PFSK-1 (cell line): ENCODE measurements at regions not wholly inside any gene's neighbourhood (a gene's known extent, or its start where the extent isn't known, plus 50 kb on each side); places are given as distances from the start of the nearest gene placed in this dataset.

Experiments used
- FOXP2 ChIP-seq: optimal IDR thresholded peaks from 2 replicates; pipeline ENCODE3; 2011; ENCODE audit warnings: borderline replicate concordance, control low read depth, inconsistent platforms; ENCODE audit not compliant: insufficient read depth; ENCODE audit errors: extremely low read length, extremely low read depth
- POLR2AphosphoS5 ChIP-seq: IDR thresholded peaks from 2 replicates; pipeline ENCODE4 v1.6.1; 2012; ENCODE audit warnings: low read depth, mild to moderate bottlenecking, control low read depth, low read length, moderate library complexity
- SIN3A ChIP-seq: IDR thresholded peaks from 2 replicates; pipeline ENCODE4 v1.6.1; 2012; ENCODE audit warnings: mild to moderate bottlenecking, low read length, moderate library complexity, borderline replicate concordance; ENCODE audit not compliant: insufficient read depth
- TAF1 ChIP-seq: IDR thresholded peaks from 2 replicates; pipeline ENCODE4 v1.6.1; 2012; ENCODE audit warnings: low read length, control low read depth, borderline replicate concordance; ENCODE audit not compliant: insufficient read depth
- TF ChIP-seq, protein P1 (sequence below), 2 experiments: IDR thresholded peaks; 2 replicates each; pipeline versions ENCODE4 v1.6.1 to v1.8.0; 2011 to 2012; ENCODE audit warnings: low read depth in 2 of 2, low read length in 2 of 2, control low read depth in 1 of 2, inconsistent platforms in 1 of 2, mild to moderate bottlenecking in 1 of 2, moderate library complexity in 1 of 2; ENCODE audit not compliant: insufficient read depth in 1 of 2

DNA sequence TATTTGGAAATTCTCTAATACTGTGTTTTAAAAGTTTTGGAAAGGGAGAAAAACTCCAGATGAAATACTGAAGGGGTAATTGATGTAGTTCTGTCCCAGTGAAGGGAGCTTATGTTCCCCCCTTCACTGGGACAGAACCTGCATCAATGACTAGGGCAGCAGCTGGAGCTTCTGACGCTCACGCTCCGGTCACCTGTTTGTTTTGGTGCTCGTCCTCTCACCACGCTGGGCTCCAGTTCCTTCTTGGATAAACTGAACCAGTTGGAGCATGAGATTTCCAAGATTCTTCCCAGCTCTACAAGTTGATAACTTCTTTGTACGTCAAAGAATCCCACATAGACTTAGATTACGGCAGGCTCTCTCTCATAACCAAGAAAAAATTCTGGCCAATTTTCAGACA is 51.4 kb upstream of the HNRNPU start:
- TF ChIP-seq SIN3A (no peak), TAF1 (no peak), POLR2AphosphoS5 (no peak), FOXP2 (no peak)
- TF ChIP-seq, protein P1, sequence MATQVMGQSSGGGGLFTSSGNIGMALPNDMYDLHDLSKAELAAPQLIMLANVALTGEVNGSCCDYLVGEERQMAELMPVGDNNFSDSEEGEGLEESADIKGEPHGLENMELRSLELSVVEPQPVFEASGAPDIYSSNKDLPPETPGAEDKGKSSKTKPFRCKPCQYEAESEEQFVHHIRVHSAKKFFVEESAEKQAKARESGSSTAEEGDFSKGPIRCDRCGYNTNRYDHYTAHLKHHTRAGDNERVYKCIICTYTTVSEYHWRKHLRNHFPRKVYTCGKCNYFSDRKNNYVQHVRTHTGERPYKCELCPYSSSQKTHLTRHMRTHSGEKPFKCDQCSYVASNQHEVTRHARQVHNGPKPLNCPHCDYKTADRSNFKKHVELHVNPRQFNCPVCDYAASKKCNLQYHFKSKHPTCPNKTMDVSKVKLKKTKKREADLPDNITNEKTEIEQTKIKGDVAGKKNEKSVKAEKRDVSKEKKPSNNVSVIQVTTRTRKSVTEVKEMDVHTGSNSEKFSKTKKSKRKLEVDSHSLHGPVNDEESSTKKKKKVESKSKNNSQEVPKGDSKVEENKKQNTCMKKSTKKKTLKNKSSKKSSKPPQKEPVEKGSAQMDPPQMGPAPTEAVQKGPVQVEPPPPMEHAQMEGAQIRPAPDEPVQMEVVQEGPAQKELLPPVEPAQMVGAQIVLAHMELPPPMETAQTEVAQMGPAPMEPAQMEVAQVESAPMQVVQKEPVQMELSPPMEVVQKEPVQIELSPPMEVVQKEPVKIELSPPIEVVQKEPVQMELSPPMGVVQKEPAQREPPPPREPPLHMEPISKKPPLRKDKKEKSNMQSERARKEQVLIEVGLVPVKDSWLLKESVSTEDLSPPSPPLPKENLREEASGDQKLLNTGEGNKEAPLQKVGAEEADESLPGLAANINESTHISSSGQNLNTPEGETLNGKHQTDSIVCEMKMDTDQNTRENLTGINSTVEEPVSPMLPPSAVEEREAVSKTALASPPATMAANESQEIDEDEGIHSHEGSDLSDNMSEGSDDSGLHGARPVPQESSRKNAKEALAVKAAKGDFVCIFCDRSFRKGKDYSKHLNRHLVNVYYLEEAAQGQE (IDR thresholded peaks at IDR 0.05; ENCODE audit: insufficient read depth in 1 of 2, low read depth in 2 of 2, low read length in 2 of 2), result no peak

DNA sequence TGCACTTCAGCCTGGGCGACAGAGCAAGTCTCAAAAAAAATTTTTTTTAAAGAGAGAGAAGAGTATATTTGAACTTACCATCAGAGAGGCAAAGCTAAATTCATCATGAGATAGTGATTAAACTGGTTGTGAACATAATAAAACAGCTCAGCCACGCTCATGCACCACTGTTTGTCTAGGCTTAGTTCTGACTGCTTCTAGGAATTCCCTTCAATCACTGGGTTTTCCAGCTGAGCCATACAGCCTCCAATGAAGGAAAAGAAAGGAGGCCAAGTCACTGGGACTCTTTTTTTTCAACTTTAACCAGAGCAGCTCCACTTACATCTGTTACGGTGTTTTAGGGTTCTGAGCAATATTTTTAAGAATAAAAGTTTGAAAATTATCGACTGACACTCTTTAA is 50.4 kb upstream of the HNRNPU start:
- TF ChIP-seq FOXP2, result no peak
- TF ChIP-seq, protein P1 (IDR thresholded peaks at IDR 0.05; ENCODE audit: insufficient read depth in 1 of 2, low read depth in 2 of 2, low read length in 2 of 2), result no peak
- no peak for TF ChIP-seq SIN3A
- no peak for TF ChIP-seq POLR2AphosphoS5
- TF ChIP-seq TAF1, result no peak
